ENCODE measurements at regions not wholly inside any gene's neighbourhood (a gene's known extent, or its start where the extent isn't known, plus 50 kb on each side); places are given as distances from the start of the nearest gene placed in this dataset.

- no peak for TF ChIP-seq CTCF (conservative IDR thresholded peaks at IDR 0.05)
- Mint-ChIP-seq H3K4me1 (peaks cover 22 to 23% of the 10 kb centered on the region in 2 experiments), H3K27me3 (ENCODE audit: low read depth) (peaks cover 8% of the 10 kb centered on the region)
Observed at GRCh38 chr2:64785245-64785644, 131.5 kb upstream of the SERTAD2 start.

More at GRCh38 chr2:64785245-64785644, 131.5 kb upstream of the SERTAD2 start:
- Histone ChIP-seq H3T11ph (ENCODE audit: low read length) (no peak overlapping the region), H3K9me3 (ENCODE audit: control insufficient read depth, low read depth, low read length) (no peaks in the 10 kb centered on the region), H3K4ac (ENCODE audit: low read depth, low read length) (no peak overlapping the region), H3K14ac (ENCODE audit: insufficient read depth, low read length) (no peak overlapping the region; the same call in 1 of the 2 replicates), H3K18ac (ENCODE audit: insufficient read length, low read depth, low read length) (no peak overlapping the region), H3K27me3 (ENCODE audit: insufficient read depth, low read length) (no peaks in the 10 kb centered on the region), H2AK5ac (ENCODE audit: insufficient read length, low read length) (no peak overlapping the region), H3K56ac (ENCODE audit: insufficient read length, low read depth, low read length) (no peak overlapping the region), H3K4me2 (ENCODE audit: insufficient read depth, insufficient read length, low read length) (no peak overlapping the region), H3K4me1 (ENCODE audit: insufficient read depth, low read length) (no peaks in the 10 kb centered on the region), H3K9ac (ENCODE audit: extremely low read depth, insufficient read length, low read length) (no peak overlapping the region), H2BK5ac (ENCODE audit: insufficient read length, low read length) (no peak overlapping the region), H4K20me1 (ENCODE audit: control insufficient read depth, insufficient read depth, insufficient read length) (no peaks in the 10 kb centered on the region), H3K27ac (ENCODE audit: insufficient read length, low read depth, low read length) (no peak overlapping the region), H3K79me1 (ENCODE audit: insufficient read depth, low read depth, low read length, poor library complexity, severe bottlenecking) (no peaks in the 10 kb centered on the region), H4K91ac (ENCODE audit: insufficient read length, low read depth, low read length) (no peak overlapping the region), H4K8ac (replicated peaks; ENCODE audit: insufficient read length, low read depth, low read length) (no peak overlapping the region), H3K23me2 (ENCODE audit: insufficient read length, low read depth, low read length, poor library complexity, severe bottlenecking) (peaks cover 4% of the 10 kb centered on the region), H2BK12ac (ENCODE audit: insufficient read length, low read depth, low read length) (no peak overlapping the region), H3K79me2 (ENCODE audit: insufficient read depth, low read length) (no peaks in the 10 kb centered on the region), H2BK15ac (ENCODE audit: low read depth, low read length) (no peak overlapping the region), H2BK20ac (ENCODE audit: low read depth, low read length, poor library complexity, severe bottlenecking) (no peak overlapping the region), H2BK120ac (ENCODE audit: low read depth, low read length, poor library complexity, severe bottlenecking) (no peak overlapping the region), H2AFZ (ENCODE audit: low read length) (no peak overlapping the region), H4K5ac (ENCODE audit: insufficient read length, low read depth, low read length) (no peak overlapping the region), H3K23ac (ENCODE audit: insufficient read length, low read depth, low read length) (no peak overlapping the region)
- Mint-ChIP-seq H3K36me3 (ENCODE audit: insufficient read depth in 1 of 3, low read depth in 3 of 3) (0 out of 7 replicates have a peak, but pooled peaks cover 0 to 8% (median 0%) of the 10 kb centered on the region in 3 experiments), H3K9me3 (peaks cover 0 to 4% of the 10 kb centered on the region in 2 experiments; a peak in 1 of 5 replicates), H3K4me3 (no peak overlapping the region), H3K27ac (no peak overlapping the region)
- no CpG with 5 or more reads among the region's 3 CpGs for WGBS (ENCODE audit: extremely low coverage, insufficient read length, low lambda C conversion rate)
- no peak for DNase-seq

All from H9 (cell line).